ENCODE measurements at regions not wholly inside any gene's neighbourhood (a gene's known extent, or its start where the extent isn't known, plus 50 kb on each side); places are given as distances from the start of the nearest gene placed in this dataset.

DNA sequence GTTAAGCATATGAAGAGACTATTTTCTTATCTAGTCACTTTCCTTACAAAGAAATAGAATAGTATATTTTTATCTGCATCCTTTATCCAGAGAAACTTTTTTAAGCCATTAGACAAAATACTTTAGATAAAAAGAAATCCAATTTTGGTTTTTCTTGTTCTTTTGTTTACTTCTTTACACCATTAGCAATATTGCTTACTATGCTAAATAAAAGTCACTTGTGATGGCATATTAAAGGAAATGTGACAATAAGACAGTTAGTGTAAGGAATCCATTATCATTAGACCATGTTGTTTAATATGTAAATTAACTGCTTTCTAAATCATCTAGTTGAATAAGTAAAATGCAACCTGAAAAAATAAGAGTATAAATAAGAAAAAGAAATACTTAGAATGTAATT lies 2582.7 kb downstream of the ARAP2 start:
- Histone ChIP-seq H3K4me3 (no peak overlapping the region), H3K4me1 (replicated peaks in 1 of 2) (no peaks in the 10 kb centered on the region), H3K27ac (no peak overlapping the region)
- no peak for ATAC-seq (replicated peaks in 6 of 8)
- in situ Hi-C loops (cut with MboI; ENCODE audit: low pct_unique_long_range_greater_than_20kb in 2 of 9, low sequenced_read_pairs in 9 of 9, unreplicated experiment in 9 of 9), result no loop called here

- WGBS, 10 experiments, result 0 to 100% (median 88%) methylated on average over 1 of the region's 1 CpG; no CpG with 5 or more reads in 2 of the 10 experiments
- Histone ChIP-seq H3K27ac (no peak overlapping the region), H3K4me3 (no peak overlapping the region), H3K4me1 (replicated peaks in 1 of 2) (no peaks in the 10 kb centered on the region)
- no peak for ATAC-seq (replicated peaks in 6 of 8)
- in situ Hi-C loops (cut with MboI; ENCODE audit: low pct_unique_long_range_greater_than_20kb in 2 of 9, low sequenced_read_pairs in 9 of 9, unreplicated experiment in 9 of 9), result no loop called here
Measured at GRCh38 chr4:33685939-33686338, 2558.4 kb downstream of the ARAP2 start.

DNA sequence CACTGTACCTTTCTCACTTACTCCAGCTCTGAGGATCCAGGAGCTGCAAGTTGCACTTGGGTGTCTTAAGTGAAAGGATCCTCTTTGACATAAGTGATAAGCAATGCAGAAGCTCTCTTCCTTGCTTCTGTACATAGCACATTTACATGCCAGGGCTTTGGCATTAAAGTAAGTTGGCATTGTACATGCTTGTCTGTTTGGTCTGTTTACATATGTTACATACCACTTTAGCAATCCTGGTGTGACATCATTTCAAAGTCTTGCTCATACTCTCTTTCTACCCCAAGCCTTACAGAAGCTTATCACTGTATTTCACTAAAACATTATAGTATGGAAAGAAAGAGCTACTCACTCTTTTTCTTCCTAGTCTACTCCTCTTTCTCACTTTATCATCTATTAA lies 2548.3 kb downstream of the ARAP2 start:
- Histone ChIP-seq H3K27ac (no peak overlapping the region), H3K4me3 (no peak overlapping the region), H3K4me1 (replicated peaks in 1 of 2) (no peaks in the 10 kb centered on the region)
- ATAC-seq (replicated peaks in 6 of 8), result peak in 2 of 8 experiments; percentile 43 to 45
- in situ Hi-C loops (cut with MboI; ENCODE audit: low pct_unique_long_range_greater_than_20kb in 2 of 9, low sequenced_read_pairs in 9 of 9, unreplicated experiment in 9 of 9), result no loop called here

DNA sequence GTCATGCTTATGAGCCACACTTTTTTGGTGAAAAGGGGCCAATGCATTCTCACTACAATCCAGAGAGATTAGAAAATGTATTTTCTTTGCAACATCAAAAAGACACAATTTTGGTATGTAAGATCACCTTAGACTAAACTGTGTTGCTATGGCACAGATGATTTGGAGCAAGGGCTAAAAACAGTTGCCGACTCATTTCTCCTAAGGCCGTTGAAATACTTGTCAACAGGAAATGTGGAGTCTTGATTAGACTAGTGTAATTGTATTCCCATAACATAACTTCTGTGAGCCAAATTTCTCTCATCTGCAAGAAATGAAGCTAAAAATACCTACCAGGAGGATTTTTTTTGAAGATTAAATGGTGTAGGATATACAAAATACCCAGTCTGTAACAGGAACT lies 2547.7 kb downstream of the ARAP2 start:
- in situ Hi-C loops (cut with MboI; ENCODE audit: low pct_unique_long_range_greater_than_20kb in 2 of 9, low sequenced_read_pairs in 9 of 9, unreplicated experiment in 9 of 9), result no loop called here
- H3K4me1 ChIP-seq (replicated peaks in 1 of 2), result no peaks in the 10 kb centered on the region
- H3K27ac ChIP-seq, result no peak overlapping the region
- H3K4me3 ChIP-seq, result no peak overlapping the region
- peak in 2 of 8 experiments; percentile 35 to 57 for ATAC-seq (replicated peaks in 6 of 8)
- WGBS, 10 experiments, result 46 to 100% (median 100%) methylated on average over 1 to 2 of the region's 2 CpGs; no CpG with 5 or more reads in 1 of the 10 experiments

DNA sequence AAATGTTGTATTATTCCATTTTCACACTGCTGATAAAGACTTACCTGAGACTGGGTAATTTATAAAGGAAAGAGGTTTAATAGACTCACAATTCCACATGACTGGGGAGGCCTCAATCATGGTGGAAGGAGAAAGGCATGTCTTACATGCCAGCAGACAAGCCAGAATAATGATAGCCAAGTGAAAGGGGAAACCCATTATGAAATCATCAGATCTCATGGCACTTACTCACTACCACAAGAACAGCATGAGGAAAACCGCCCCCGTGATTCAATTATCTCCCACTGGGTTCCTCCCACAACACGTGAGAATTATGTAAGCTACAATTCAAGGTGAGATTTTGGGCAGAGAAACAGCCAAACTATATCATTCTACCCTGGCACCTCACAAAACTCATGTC lies 2535.1 kb downstream of the ARAP2 start:
- no peaks in the 10 kb centered on the region for H3K4me1 ChIP-seq (replicated peaks in 1 of 2)
- in situ Hi-C loops (cut with MboI; ENCODE audit: low pct_unique_long_range_greater_than_20kb in 2 of 9, low sequenced_read_pairs in 9 of 9, unreplicated experiment in 9 of 9), result no loop called here
- no peak overlapping the region for H3K27ac ChIP-seq
- ATAC-seq (replicated peaks in 6 of 8), result peak in 1 of 8 experiments; percentile 29
- H3K4me3 ChIP-seq, result no peak overlapping the region
- 7 to 100% (median 92%) methylated on average over 1 to 3 of the region's 3 CpGs; no CpG with 5 or more reads in 5 of the 10 experiments for WGBS, 10 experiments

GRCh38 chr4:33711826-33712225 lies 2532.5 kb downstream of the ARAP2 start:
- Histone ChIP-seq H3K4me1 (replicated peaks in 1 of 2) (no peaks in the 10 kb centered on the region), H3K27ac (no peak overlapping the region), H3K4me3 (no peak overlapping the region)
- no peak for ATAC-seq (replicated peaks in 6 of 8)
- in situ Hi-C loops (cut with MboI; ENCODE audit: low pct_unique_long_range_greater_than_20kb in 2 of 9, low sequenced_read_pairs in 9 of 9, unreplicated experiment in 9 of 9), result no loop called here

DNA sequence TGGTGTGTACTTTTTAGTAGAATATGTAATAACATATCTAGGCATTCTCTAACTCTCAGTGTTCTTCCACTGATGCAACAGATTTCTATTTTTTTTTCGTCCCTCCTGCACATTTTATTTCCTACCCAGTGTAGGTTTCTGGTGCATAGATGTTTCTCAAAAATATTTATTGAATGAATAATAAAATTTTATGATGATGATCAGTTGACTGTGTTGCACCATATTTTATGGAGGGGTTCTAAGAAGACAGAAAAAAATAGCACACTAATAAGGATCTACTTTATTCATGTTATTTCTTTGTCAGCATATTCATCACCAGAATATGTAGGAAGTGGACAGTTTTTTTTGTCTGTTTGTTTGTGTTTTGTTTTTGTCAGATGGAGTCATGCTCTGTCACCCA lies 2529.3 kb downstream of the ARAP2 start:
- no peak for ATAC-seq (replicated peaks in 6 of 8)
- no peak overlapping the region for H3K27ac ChIP-seq
- 0 to 100% (median 79%) methylated on average over 1 of the region's 1 CpG; no CpG with 5 or more reads in 2 of the 10 experiments for WGBS, 10 experiments
- H3K4me3 ChIP-seq, result no peak overlapping the region
- no peaks in the 10 kb centered on the region for H3K4me1 ChIP-seq (replicated peaks in 1 of 2)
- in situ Hi-C loops (cut with MboI; ENCODE audit: low pct_unique_long_range_greater_than_20kb in 2 of 9, low sequenced_read_pairs in 9 of 9, unreplicated experiment in 9 of 9), result no loop called here

DNA sequence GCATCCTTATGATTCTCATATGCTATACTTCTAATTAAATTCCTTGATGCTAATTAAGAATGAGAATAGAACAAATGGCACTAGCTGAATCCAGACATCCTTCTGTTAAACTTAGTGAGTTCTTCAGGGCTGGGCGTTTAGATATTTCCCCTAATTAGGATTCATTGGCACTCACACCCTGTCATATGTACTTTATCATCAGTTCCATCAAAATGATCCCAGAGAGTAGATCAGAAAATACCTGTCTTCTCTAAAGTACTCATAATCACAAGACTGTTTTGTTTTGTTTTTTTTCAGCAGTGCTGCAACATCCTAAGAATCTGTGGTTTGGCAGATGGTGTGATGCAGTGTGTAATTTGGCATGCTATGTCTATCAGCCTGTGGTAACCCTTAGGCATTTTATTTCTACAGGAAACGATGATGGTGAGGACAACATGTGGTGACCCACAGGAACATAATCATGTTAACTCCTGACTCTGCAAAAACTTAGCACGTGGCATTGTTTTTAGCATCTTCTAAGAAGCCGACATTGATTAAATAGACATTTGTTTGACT lies 2528.4 kb downstream of the ARAP2 start:
- WGBS, 10 experiments, result 0 to 100% (median 57%) methylated on average over 1 to 4 of the region's 4 CpGs
- Histone ChIP-seq H3K4me3 (no peak overlapping the region), H3K27ac (no peak overlapping the region), H3K4me1 (replicated peaks in 1 of 2) (no peaks in the 10 kb centered on the region)
- ATAC-seq (replicated peaks in 6 of 8), result peak in 3 of 8 experiments; percentile 37 to 96 (median 95)
- in situ Hi-C loops (cut with MboI; ENCODE audit: low pct_unique_long_range_greater_than_20kb in 2 of 9, low sequenced_read_pairs in 9 of 9, unreplicated experiment in 9 of 9), result no loop called here

DNA sequence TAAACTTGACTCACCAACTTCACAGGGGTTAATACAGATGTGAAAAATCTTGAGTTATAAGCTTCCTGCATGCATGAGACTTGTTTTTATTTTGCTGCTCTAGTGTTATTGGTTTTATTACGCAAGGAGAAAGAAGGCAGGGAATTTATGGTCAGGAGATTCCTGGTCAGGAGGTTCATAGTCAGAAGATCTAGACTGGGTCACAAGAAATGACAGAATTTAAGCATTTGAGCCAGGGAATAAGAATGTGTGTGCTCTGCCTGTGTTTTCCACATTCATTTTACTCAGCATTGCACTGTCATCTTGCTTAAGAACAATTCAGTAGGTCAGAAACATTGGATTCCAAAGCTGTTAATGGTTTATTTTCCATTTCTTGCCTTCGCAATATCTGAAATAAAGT lies 2522.1 kb downstream of the ARAP2 start:
- no peak overlapping the region for H3K4me3 ChIP-seq
- ATAC-seq (replicated peaks in 6 of 8), result peak in 2 of 8 experiments; percentile 25 to 34
- peaks cover 0 to 10% of the 10 kb centered on the region in 2 donors for H3K4me1 ChIP-seq (replicated peaks in 1 of 2)
- H3K27ac ChIP-seq, result no peak overlapping the region
- 17 to 100% (median 90%) methylated on average over 1 to 2 of the region's 2 CpGs for WGBS, 10 experiments
- in situ Hi-C loops (cut with MboI; ENCODE audit: low pct_unique_long_range_greater_than_20kb in 2 of 9, low sequenced_read_pairs in 9 of 9, unreplicated experiment in 9 of 9), result no loop called here

DNA sequence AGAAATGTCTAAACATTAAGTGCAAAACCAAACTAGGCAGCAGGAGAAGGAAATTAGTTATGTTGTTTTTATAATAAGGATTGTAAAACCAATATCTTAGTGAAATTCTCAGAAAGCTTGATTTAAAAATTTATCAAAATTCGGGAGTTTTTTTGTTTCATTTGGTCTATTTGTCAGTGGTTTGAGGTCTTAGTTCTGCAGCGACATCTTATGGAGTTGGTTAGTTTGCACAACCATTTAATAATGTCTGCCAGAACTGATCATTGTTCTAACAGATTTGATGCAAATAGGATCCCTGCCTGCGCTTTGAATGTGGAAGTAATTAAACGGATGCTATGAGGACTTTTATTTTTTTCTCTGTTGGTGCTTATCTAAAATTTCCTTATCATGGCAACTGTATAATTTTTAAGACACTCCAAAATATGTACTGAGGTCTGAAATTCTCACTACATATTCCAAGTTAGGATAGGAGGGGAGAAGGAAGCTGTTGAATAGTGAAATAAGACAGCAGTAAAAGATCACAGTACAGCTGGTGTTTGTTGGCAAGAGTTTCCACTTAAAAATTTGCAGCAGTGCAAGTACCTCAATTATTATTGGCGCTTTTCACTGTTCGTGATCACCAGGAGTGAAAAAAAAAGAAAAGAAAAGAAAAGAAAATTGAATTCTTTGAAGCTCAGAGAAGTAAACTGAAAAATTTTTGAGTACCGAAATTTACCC lies 2521.4 kb downstream of the ARAP2 start:
- in situ Hi-C loops (cut with MboI; ENCODE audit: low pct_unique_long_range_greater_than_20kb in 2 of 9, low sequenced_read_pairs in 9 of 9, unreplicated experiment in 9 of 9), result no loop called here
- H3K4me1 ChIP-seq (replicated peaks in 1 of 2), result peaks cover 0 to 10% of the 10 kb centered on the region in 2 donors
- no peak overlapping the region for H3K27ac ChIP-seq
- no peak overlapping the region for H3K4me3 ChIP-seq
- 6 to 95% (median 67%) methylated on average over 2 to 7 of the region's 7 CpGs for WGBS, 10 experiments
- peak in 3 of 8 experiments; percentile 45 to 56 (median 51) for ATAC-seq (replicated peaks in 6 of 8)

DNA sequence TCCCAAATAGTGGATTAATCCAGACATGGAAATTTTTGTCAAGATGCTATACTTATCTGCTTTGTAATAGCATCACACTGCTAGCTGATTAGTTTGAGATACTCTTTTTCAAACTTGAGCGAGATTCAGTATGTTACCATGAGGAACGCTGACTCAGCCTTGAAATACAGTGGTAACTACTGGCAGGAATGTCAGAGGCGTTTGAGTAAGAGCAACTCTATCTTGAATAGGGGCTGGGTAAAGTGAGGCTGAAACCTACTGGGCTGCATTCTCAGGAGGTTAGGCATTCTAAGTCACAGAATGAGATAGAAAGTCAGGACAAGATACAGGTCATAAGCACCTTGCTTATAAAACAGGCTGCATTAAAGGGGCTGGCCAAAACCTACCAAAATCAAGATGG lies 2519.6 kb downstream of the ARAP2 start:
- Histone ChIP-seq H3K4me3 (no peak overlapping the region), H3K4me1 (replicated peaks in 1 of 2) (peaks cover 0 to 10% of the 10 kb centered on the region in 2 donors), H3K27ac (no peak overlapping the region)
- in situ Hi-C loops (cut with MboI; ENCODE audit: low pct_unique_long_range_greater_than_20kb in 2 of 9, low sequenced_read_pairs in 9 of 9, unreplicated experiment in 9 of 9), result no loop called here
- WGBS, 10 experiments, result 36 to 100% (median 72%) methylated on average over 1 to 3 of the region's 3 CpGs; no CpG with 5 or more reads in 1 of the 10 experiments
- ATAC-seq (replicated peaks in 6 of 8), result peak in 4 of 8 experiments; percentile 12 to 75 (median 38)

DNA sequence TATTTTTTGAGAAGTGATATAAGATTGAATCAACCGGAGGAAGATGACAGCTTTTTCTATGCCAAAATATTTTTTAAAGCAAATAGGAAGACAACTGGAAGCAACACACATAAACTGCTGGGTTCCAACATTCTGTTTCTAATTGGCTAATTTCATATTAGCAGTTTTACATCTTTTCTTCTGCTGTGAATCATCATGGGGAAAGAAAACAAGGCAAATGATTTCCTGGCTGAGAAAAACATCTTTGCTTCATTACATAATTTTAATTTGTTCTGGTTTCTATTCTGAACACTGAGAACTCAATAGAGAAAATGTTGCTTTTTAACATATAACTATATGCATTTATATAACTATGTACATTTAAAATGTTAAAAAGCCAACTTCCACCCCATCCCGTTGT lies 2518.5 kb downstream of the ARAP2 start:
- WGBS, 10 experiments, result 8 to 94% (median 79%) methylated on average over 1 to 2 of the region's 2 CpGs
- ATAC-seq (replicated peaks in 6 of 8), result peak in 2 of 8 experiments; percentile 31 to 87
- in situ Hi-C loops (cut with MboI; ENCODE audit: low pct_unique_long_range_greater_than_20kb in 2 of 9, low sequenced_read_pairs in 9 of 9, unreplicated experiment in 9 of 9), result no loop called here
- Histone ChIP-seq H3K4me1 (replicated peaks in 1 of 2) (peaks cover 0 to 10% of the 10 kb centered on the region in 2 donors), H3K4me3 (no peak overlapping the region), H3K27ac (no peak overlapping the region)

DNA sequence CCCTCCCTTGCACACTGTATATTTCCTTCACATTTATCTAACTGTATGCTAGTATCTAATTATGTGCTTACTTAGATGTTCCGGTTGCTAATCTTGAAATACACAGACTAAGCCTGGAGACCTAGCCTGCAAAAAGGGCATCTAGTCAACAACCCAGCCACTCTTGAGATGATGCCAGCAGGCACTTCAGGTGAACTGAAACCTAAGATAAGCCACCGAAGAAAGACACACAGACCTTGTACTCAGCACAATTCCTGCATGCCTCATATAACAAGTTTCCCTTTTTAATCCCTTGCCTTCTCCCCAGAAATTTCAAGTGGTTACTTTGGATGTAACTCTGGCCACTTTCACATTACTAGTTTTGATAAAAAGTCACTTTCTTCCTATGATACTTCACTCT lies 2506.6 kb downstream of the ARAP2 start:
- in situ Hi-C loops (cut with MboI; ENCODE audit: low pct_unique_long_range_greater_than_20kb in 2 of 9, low sequenced_read_pairs in 9 of 9, unreplicated experiment in 9 of 9), result no loop called here
- 20 to 100% (median 98%) methylated on average over 1 to 2 of the region's 2 CpGs for WGBS, 10 experiments
- Histone ChIP-seq H3K4me1 (replicated peaks in 1 of 2) (no peaks in the 10 kb centered on the region), H3K4me3 (no peak overlapping the region), H3K27ac (no peak overlapping the region)
- ATAC-seq (replicated peaks in 6 of 8), result no peak
